Endothelial cell of umbilical vein (primary cell): ENCODE measurements at regions not wholly inside any gene's neighbourhood (a gene's known extent, or its start where the extent isn't known, plus 50 kb on each side); places are given as distances from the start of the nearest gene placed in this dataset.

Source experiments
- BruUV-seq: library from RNA; stranded (reverse); fragments of 400-500 nt; replicated peaks from 2 replicates; lab custom pipeline; 2021; lab: Mats Ljungman, UMichigan
- CTCF ChIA-PET: fragments of 300-600, 350-600 bp; sonication (Branson Sonifier 250); formaldehyde crosslinking; loops from one replicate; lab custom pipeline; 2021; ENCODE audit warnings: antibody characterized with exemption, inconsistent platforms; lab: Charles Lee
- POLR2A ChIA-PET: fragments of 300-600, 350-600 bp; sonication (Branson Sonifier 250); formaldehyde crosslinking; loops from one replicate; lab custom pipeline; 2021; ENCODE audit warnings: antibody characterized with exemption, inconsistent platforms; lab: Charles Lee
- DNase-seq: peaks from one replicate; pipeline ENCODE4 v3.0.0-alpha.2; 2011; ENCODE audit warnings: low read depth, low spot score
- FAIRE-seq: peaks from 2 replicates; lab custom pipeline; 2011; peaks lifted over from hg19 to GRCh38; lab: Jason Lieb, UNC
- H2AFZ ChIP-seq: 2 replicates; pipeline ENCODE4 v1.6.0; 2012; ENCODE audit warnings: low read depth, low read length, control low read depth, inconsistent platforms
- H3K27ac ChIP-seq: 2 replicates; pipeline ENCODE4 v1.5.1; 2011; ENCODE audit warnings: low read depth, mild to moderate bottlenecking, control low read depth, low read length, moderate library complexity; ENCODE audit not compliant: insufficient read depth
- H3K27me3 ChIP-seq, 2 experiments: 2 replicates each; pipeline versions ENCODE4 v1.6.0 to v1.6.1; 2011; ENCODE audit warnings: low read length in 2 of 2, mixed read lengths in 1 of 2; ENCODE audit not compliant: control insufficient read depth in 2 of 2, insufficient read depth in 2 of 2
- H3K36me3 ChIP-seq, 2 experiments: 2 replicates in 1 of 2; 3 replicates in 1 of 2; pipeline ENCODE4 v1.5.1; 2011; ENCODE audit warnings: low read length in 2 of 2, mild to moderate bottlenecking in 1 of 2, moderate library complexity in 1 of 2; ENCODE audit not compliant: control insufficient read depth in 2 of 2, insufficient read depth in 2 of 2; ENCODE audit errors: extremely low read depth in 1 of 2
- H3K4me1 ChIP-seq: 3 replicates; pipeline ENCODE4 v1.5.1; 2011; ENCODE audit warnings: mild to moderate bottlenecking, low read length; ENCODE audit not compliant: control insufficient read depth, insufficient read depth; ENCODE audit errors: extremely low read depth
- H3K4me2 ChIP-seq: 2 replicates; pipeline ENCODE4 v1.6.1; 2011; ENCODE audit warnings: low read length, control low read depth, mixed read lengths; ENCODE audit not compliant: insufficient read depth
- H3K4me3 ChIP-seq, 3 experiments: fragments of 200-600 bp in 1 of 3; sonication (generic), shearing (Covaris generic) in 1 of 3; replicated peaks in 1 of 3; 2 replicates each; pipeline ENCODE4 v1.5.1; 2011 to 2016; ENCODE audit warnings: control low read depth in 3 of 3, low read length in 3 of 3, mild to moderate bottlenecking in 2 of 3, inconsistent platforms in 1 of 3, low read depth in 1 of 3, moderate library complexity in 1 of 3; ENCODE audit not compliant: insufficient read depth in 1 of 3
- H3K79me2 ChIP-seq: 2 replicates; pipeline ENCODE4 v1.6.0; 2012; ENCODE audit warnings: low read length, inconsistent platforms; ENCODE audit not compliant: control insufficient read depth, insufficient read depth
- H3K9ac ChIP-seq: replicated peaks from 2 replicates; pipeline ENCODE3; 2011; ENCODE audit warnings: low read length, control low read depth; ENCODE audit not compliant: insufficient read depth; ENCODE audit errors: extremely low read depth
- H3K9me1 ChIP-seq: replicated peaks from 3 replicates; pipeline ENCODE4 v1.6.0; 2011; ENCODE audit warnings: mild to moderate bottlenecking, low read length; ENCODE audit not compliant: control insufficient read depth, insufficient read depth; ENCODE audit errors: extremely low read depth
- H3K9me3 ChIP-seq: replicated peaks from 2 replicates; pipeline ENCODE4 v1.5.1; 2012; ENCODE audit warnings: low read length, inconsistent platforms; ENCODE audit not compliant: control insufficient read depth, insufficient read depth
- H4K20me1 ChIP-seq: replicated peaks from 2 replicates; pipeline ENCODE3; 2011; ENCODE audit warnings: mild to moderate bottlenecking, low read length; ENCODE audit not compliant: control insufficient read depth, insufficient read depth; ENCODE audit errors: extremely low read depth
- CTCF ChIP-seq, 2 donors: IDR thresholded peaks; 1 replicate in 1 of 2; 2 replicates in 1 of 2; pipeline ENCODE4 v1.5.1; 2011; ENCODE audit warnings: low read length in 2 of 2, mild to moderate bottlenecking in 2 of 2, moderate library complexity in 2 of 2, control low read depth in 1 of 2, inconsistent platforms in 1 of 2, low read depth in 1 of 2; ENCODE audit not compliant: insufficient read depth in 1 of 2; ENCODE audit errors: extremely low read depth in 1 of 2
- EZH2 ChIP-seq: IDR thresholded peaks from 2 replicates; pipeline ENCODE4 v1.6.1; 2012; ENCODE audit warnings: borderline replicate concordance, low read depth, mild to moderate bottlenecking, moderate library complexity, low read length, inconsistent platforms; ENCODE audit not compliant: severe bottlenecking
- FOS ChIP-seq: IDR thresholded peaks from 2 replicates; pipeline ENCODE4 v1.6.1; 2011; ENCODE audit warnings: mild to moderate bottlenecking, low read length, moderate library complexity, borderline replicate concordance; ENCODE audit not compliant: insufficient read depth
- GATA2 ChIP-seq: IDR thresholded peaks from 2 replicates; pipeline ENCODE4 v1.7.0; 2011; ENCODE audit warnings: low read depth, mild to moderate bottlenecking, moderate library complexity, mixed read lengths, low read length; ENCODE audit not compliant: insufficient read length, insufficient read depth
- JUN ChIP-seq: IDR thresholded peaks from 2 replicates; pipeline ENCODE4 v1.6.1; 2011; ENCODE audit warnings: borderline replicate concordance, low read depth; ENCODE audit not compliant: insufficient read length, insufficient read depth
- MAX ChIP-seq: IDR thresholded peaks from 2 replicates; pipeline ENCODE4 v1.6.1; 2011; ENCODE audit not compliant: insufficient read depth, insufficient read length
- MYC ChIP-seq: IDR thresholded peaks from one replicate; pipeline ENCODE4 v1.6.1; 2011; ENCODE audit warnings: mild to moderate bottlenecking, low read depth, low read length
- POLR2A ChIP-seq: IDR thresholded peaks from 2 replicates; pipeline ENCODE4 v1.6.1; 2012; ENCODE audit warnings: low read depth, mild to moderate bottlenecking, control low read depth, low read length
- POLR2AphosphoS5 ChIP-seq: IDR thresholded peaks from 2 replicates; pipeline ENCODE4 v1.6.1; 2012; ENCODE audit warnings: low read depth, mild to moderate bottlenecking, control low read depth, low read length, moderate library complexity; ENCODE audit not compliant: insufficient read depth
- dilution Hi-C: fragments of 300-500 bp; cut with MboI; formaldehyde crosslinking; loops from one replicate; pipeline ENCODE4 v1.15.0; 2019; ENCODE audit warnings: low sequenced_read_pairs; ENCODE audit not compliant: extremely low pct_ligation_motif_present
- intact Hi-C: fragments of 100-400 bp; cut with micrococcal nuclease; formaldehyde crosslinking; loops from one replicate; pipeline ENCODE4 v1.10.0; 2022

DNA sequence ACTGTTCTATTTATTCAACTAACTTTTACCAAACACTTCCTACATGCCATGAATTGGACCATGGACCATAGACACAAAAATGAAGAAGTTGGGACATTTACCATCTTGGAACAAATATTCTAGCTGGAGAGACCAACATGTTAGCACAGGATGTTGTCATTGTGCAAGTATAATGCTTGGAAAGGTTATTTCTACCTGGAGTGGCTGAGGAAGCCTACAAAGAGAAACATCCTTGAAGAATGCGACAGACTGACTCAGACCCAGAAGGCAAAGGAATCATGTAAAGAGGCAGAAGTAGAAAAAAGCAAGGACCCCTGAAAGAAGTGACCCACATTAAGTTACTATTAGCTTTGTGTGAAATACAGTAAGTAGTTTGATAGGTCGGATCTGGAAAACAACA, 180.9 kb downstream of the SOD2 start:
- no peaks in the 10 kb centered on the region for H3K36me3 ChIP-seq
- dilution Hi-C loops, result no loop called here
- H3K4me3 ChIP-seq, result no peak overlapping the region
- intact Hi-C loops, result no loop called here
- no peaks in the 10 kb centered on the region for H4K20me1 ChIP-seq
- no peaks in the 10 kb centered on the region for H3K9me1 ChIP-seq
- no peaks in the 10 kb centered on the region for H3K79me2 ChIP-seq
- ChIA-PET CTCF (no interaction called here), POLR2A (no interaction called here)
- FAIRE-seq (no peak), DNase-seq (no peak)
- H3K9ac ChIP-seq, result no peak overlapping the region
- no peaks in the 10 kb centered on the region for H3K4me1 ChIP-seq
- H2AFZ ChIP-seq, result no peak overlapping the region
- no peaks in the 10 kb centered on the region for H3K9me3 ChIP-seq
- BruUV-seq, result no TSS peak
- H3K27ac ChIP-seq, result no peak overlapping the region
- TF ChIP-seq MAX, result no peak
- no peak for TF ChIP-seq POLR2A
- TF ChIP-seq GATA2, result no peak
- TF ChIP-seq JUN, result no peak
- TF ChIP-seq MYC, result no peak
- TF ChIP-seq CTCF (IDR thresholded peaks at IDR 0.05; ENCODE audit: extremely low read depth in 1 of 2, insufficient read depth in 1 of 2, low read depth in 1 of 2, low read length in 2 of 2), result no peak
- TF ChIP-seq POLR2AphosphoS5, result no peak
- no peak for TF ChIP-seq FOS
- TF ChIP-seq EZH2, result no peak
- no peak overlapping the region for H3K4me2 ChIP-seq
- no peaks in the 10 kb centered on the region for H3K27me3 ChIP-seq
